ENCODE measurements at regions not wholly inside any gene's neighbourhood (a gene's known extent, or its start where the extent isn't known, plus 50 kb on each side); places are given as distances from the start of the nearest gene placed in this dataset.

- Mint-ChIP-seq H3K36me3 (ENCODE audit: low read depth) (no peaks in the 10 kb centered on the region), H3K27ac (no peak overlapping the region), H3K27me3 (peaks cover 7% of the 10 kb centered on the region), H3K9me3 (no peaks in the 10 kb centered on the region), H3K4me1 (ENCODE audit: low read depth) (no peaks in the 10 kb centered on the region), H3K4me3 (no peak overlapping the region)
- TF ChIP-seq CTCF (IDR thresholded peaks at IDR 0.05): no peak
- ChIA-PET POLR2A (no interaction called here), CTCF (no interaction called here)
- peaks cover 0 to 3% of the 10 kb centered on the region in 2 experiments for H3K27me3 ChIP-seq (ENCODE audit: control insufficient read depth in 1 of 2, insufficient read depth in 2 of 2, low read length in 2 of 2)
- no peaks in the 10 kb centered on the region for H3K36me3 ChIP-seq (ENCODE audit: insufficient read depth, low read length)
- no peak overlapping the region for H3K4me3 ChIP-seq (ENCODE audit: low read length)
- no peaks in the 10 kb centered on the region for H3K4me1 ChIP-seq (ENCODE audit: insufficient read depth, low read length)
- H3K27ac ChIP-seq (ENCODE audit: low read depth in 1 of 2, low read length in 2 of 2): no peak overlapping the region
- no peaks in the 10 kb centered on the region for H3K9me3 ChIP-seq (ENCODE audit: control insufficient read depth in 1 of 2, insufficient read depth in 1 of 2, low read length in 2 of 2)
- ATAC-seq (ENCODE audit: poor library complexity) (no peak), DNase-seq (no peak)
- intact Hi-C loops (cut with DNase I, micrococcal nuclease): no loop called here
These were observed 147.3 kb downstream of the SST start for GRCh38 chr3:187522890-187523289.

DNA sequence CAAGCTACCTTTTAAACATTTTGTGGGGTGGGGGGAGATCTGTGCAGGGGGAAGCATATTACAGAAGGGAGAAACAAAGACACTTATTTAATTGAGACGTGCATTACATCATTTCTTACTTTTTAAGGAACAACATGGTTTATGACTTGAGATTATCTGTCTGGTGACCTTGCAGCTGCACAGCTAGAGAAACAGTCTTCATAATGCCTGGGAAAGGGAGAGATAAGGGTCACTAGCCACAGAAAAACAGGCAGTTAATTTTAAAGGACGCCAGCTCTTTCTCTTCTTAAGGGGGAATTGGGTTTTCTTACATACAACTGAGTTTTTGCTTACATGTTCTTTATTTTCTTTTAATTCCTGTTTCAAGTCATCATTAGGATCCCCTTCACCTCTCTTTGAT, 147.9 kb downstream of the SST start:
- Mint-ChIP-seq H3K4me1 (ENCODE audit: low read depth) (no peaks in the 10 kb centered on the region), H3K4me3 (no peak overlapping the region), H3K27ac (no peak overlapping the region), H3K9me3 (no peaks in the 10 kb centered on the region), H3K36me3 (ENCODE audit: low read depth) (no peaks in the 10 kb centered on the region), H3K27me3 (peaks cover 5% of the 10 kb centered on the region)
- TF ChIP-seq CTCF (IDR thresholded peaks at IDR 0.05): no peak
- Histone ChIP-seq H3K9me3 (ENCODE audit: control insufficient read depth in 1 of 2, insufficient read depth in 1 of 2, low read length in 2 of 2) (no peaks in the 10 kb centered on the region), H3K4me3 (ENCODE audit: low read length) (no peak overlapping the region), H3K36me3 (ENCODE audit: insufficient read depth, low read length) (no peaks in the 10 kb centered on the region), H3K27me3 (ENCODE audit: control insufficient read depth in 1 of 2, insufficient read depth in 2 of 2, low read length in 2 of 2) (no peaks in the 10 kb centered on the region), H3K27ac (ENCODE audit: low read depth in 1 of 2, low read length in 2 of 2) (no peak overlapping the region), H3K4me1 (ENCODE audit: insufficient read depth, low read length) (no peaks in the 10 kb centered on the region)
- intact Hi-C loops (cut with DNase I, micrococcal nuclease): no loop called here
- ATAC-seq (ENCODE audit: poor library complexity): no peak
- POLR2A ChIA-PET: no interaction called here
- CTCF ChIA-PET: no interaction called here
- DNase-seq: no peak

- TF ChIP-seq CTCF (IDR thresholded peaks at IDR 0.05): no peak
- CTCF ChIA-PET: no interaction called here
- ATAC-seq (ENCODE audit: poor library complexity) (no peak), DNase-seq (no peak)
- Mint-ChIP-seq H3K27me3 (peaks cover 5% of the 10 kb centered on the region), H3K9me3 (no peaks in the 10 kb centered on the region), H3K27ac (no peak overlapping the region), H3K4me3 (no peak overlapping the region), H3K36me3 (ENCODE audit: low read depth) (no peaks in the 10 kb centered on the region), H3K4me1 (ENCODE audit: low read depth) (no peaks in the 10 kb centered on the region)
- no peaks in the 10 kb centered on the region for H3K36me3 ChIP-seq (ENCODE audit: insufficient read depth, low read length)
- POLR2A ChIA-PET: no interaction called here
- intact Hi-C loops (cut with DNase I, micrococcal nuclease): no loop called here
- H3K27ac ChIP-seq (ENCODE audit: low read depth in 1 of 2, low read length in 2 of 2): no peak overlapping the region
- no peaks in the 10 kb centered on the region for H3K9me3 ChIP-seq (ENCODE audit: control insufficient read depth in 1 of 2, insufficient read depth in 1 of 2, low read length in 2 of 2)
- H3K4me3 ChIP-seq (ENCODE audit: low read length): no peak overlapping the region
- no peaks in the 10 kb centered on the region for H3K27me3 ChIP-seq (ENCODE audit: control insufficient read depth in 1 of 2, insufficient read depth in 2 of 2, low read length in 2 of 2)
- H3K4me1 ChIP-seq (ENCODE audit: insufficient read depth, low read length): no peaks in the 10 kb centered on the region
These were observed 148.6 kb downstream of the SST start for GRCh38 chr3:187521546-187521945.

Measured in CD4-positive, alpha-beta T cell (primary cell).